ENCODE measurements at regions not wholly inside any gene's neighbourhood (a gene's known extent, or its start where the extent isn't known, plus 50 kb on each side); places are given as distances from the start of the nearest gene placed in this dataset.

DNA sequence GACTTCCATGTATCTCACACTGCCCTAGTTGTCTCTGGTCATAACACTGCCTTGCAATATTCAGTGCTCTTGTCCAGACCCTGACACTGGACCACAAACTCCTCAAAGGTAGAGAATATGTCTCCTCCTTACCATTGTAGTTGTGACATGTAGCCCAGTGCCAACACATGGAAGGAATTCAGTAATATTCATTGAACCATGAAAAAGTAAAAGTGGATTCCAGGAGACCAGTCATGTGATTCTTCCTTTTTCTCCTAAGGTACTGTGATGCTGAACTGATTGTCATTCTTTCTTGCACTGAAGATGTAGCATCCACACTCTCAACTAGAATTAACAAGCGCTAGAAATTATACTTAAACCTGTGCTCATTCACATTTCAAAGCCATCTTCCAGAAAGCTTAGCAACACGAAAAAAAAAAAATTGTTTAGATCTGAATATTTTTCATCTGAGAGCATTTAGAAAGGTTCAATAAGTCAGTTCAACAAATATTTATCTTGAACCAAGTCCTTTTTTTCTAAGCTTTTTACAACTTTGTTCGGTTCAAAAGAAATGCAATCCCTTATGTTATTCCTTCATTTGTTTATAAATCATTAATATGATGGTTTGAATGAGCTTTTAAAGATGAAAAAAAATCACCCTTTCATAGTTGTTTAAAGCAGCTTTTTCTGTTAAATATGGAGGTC lies 224.7 kb upstream of the BLID start:
- TF ChIP-seq, protein P1, sequence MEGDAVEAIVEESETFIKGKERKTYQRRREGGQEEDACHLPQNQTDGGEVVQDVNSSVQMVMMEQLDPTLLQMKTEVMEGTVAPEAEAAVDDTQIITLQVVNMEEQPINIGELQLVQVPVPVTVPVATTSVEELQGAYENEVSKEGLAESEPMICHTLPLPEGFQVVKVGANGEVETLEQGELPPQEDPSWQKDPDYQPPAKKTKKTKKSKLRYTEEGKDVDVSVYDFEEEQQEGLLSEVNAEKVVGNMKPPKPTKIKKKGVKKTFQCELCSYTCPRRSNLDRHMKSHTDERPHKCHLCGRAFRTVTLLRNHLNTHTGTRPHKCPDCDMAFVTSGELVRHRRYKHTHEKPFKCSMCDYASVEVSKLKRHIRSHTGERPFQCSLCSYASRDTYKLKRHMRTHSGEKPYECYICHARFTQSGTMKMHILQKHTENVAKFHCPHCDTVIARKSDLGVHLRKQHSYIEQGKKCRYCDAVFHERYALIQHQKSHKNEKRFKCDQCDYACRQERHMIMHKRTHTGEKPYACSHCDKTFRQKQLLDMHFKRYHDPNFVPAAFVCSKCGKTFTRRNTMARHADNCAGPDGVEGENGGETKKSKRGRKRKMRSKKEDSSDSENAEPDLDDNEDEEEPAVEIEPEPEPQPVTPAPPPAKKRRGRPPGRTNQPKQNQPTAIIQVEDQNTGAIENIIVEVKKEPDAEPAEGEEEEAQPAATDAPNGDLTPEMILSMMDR (IDR thresholded peaks at IDR 0.05), result no peak
- TF ChIP-seq EZH2 (IDR thresholded peaks at IDR 0.05), result no peak
